ENCODE measurements at regions not wholly inside any gene's neighbourhood (a gene's known extent, or its start where the extent isn't known, plus 50 kb on each side); places are given as distances from the start of the nearest gene placed in this dataset.

DNA sequence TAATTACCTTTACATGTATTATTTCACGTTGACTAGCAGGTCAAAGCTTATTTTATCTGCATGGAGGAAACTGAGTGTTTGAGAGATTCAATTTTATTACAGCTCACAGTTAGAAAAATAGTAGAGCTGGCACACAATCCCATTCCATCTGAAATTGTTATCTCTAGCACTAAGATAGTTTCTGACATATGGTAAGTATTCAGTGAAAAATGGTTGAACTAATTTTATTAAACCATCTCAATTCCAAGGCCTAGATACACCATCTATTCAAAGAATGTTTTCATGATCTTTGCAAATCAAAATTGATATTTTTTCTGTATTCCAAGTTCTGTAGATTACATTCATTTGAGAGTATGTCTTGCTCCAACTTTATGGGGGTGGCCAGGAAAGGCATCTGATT, 125.4 kb upstream of the FAT3 start:
- BruUV-seq (replicated peaks), result no TSS peak

More for the DNA sequence above, 125.4 kb upstream of the FAT3 start:
- Histone ChIP-seq H4K20me1 (replicated peaks; ENCODE audit: control insufficient read depth, extremely low read depth, insufficient read depth, low read length) (no peaks in the 10 kb centered on the region), H3K36me3 (ENCODE audit: control insufficient read depth in 2 of 2, extremely low read depth in 1 of 2, insufficient read depth in 2 of 2, low read length in 2 of 2) (no peaks in the 10 kb centered on the region), H3K4me1 (ENCODE audit: control insufficient read depth, extremely low read depth, insufficient read depth, low read length) (no peaks in the 10 kb centered on the region), H3K27ac (ENCODE audit: insufficient read depth, low read depth, low read length) (no peak overlapping the region), H3K9me1 (replicated peaks; ENCODE audit: control insufficient read depth, extremely low read depth, insufficient read depth, low read length) (no peaks in the 10 kb centered on the region), H2AFZ (ENCODE audit: low read depth, low read length) (no peak overlapping the region), H3K4me3 (replicated peaks in 1 of 3; ENCODE audit: insufficient read depth in 1 of 3, low read depth in 1 of 3, low read length in 3 of 3) (no peak overlapping the region), H3K79me2 (ENCODE audit: control insufficient read depth, insufficient read depth, low read length) (no peaks in the 10 kb centered on the region), H3K9ac (replicated peaks; ENCODE audit: extremely low read depth, insufficient read depth, low read length) (no peak overlapping the region), H3K9me3 (replicated peaks; ENCODE audit: control insufficient read depth, insufficient read depth, low read length) (no peaks in the 10 kb centered on the region), H3K4me2 (ENCODE audit: insufficient read depth, low read length) (no peak overlapping the region), H3K27me3 (ENCODE audit: control insufficient read depth in 2 of 2, insufficient read depth in 2 of 2, low read length in 2 of 2) (no peaks in the 10 kb centered on the region)
- DNase-seq (ENCODE audit: low read depth, low spot score), result no peak
- intact Hi-C loops (cut with micrococcal nuclease) (no loop called here), dilution Hi-C loops (cut with MboI; ENCODE audit: extremely low pct_ligation_motif_present, low sequenced_read_pairs) (no loop called here)
- CTCF ChIA-PET, result no interaction called here
- POLR2A ChIA-PET, result no interaction called here
- TF ChIP-seq POLR2A (IDR thresholded peaks at IDR 0.05; ENCODE audit: low read depth, low read length) (no peak), EZH2 (IDR thresholded peaks at IDR 0.05; ENCODE audit: borderline replicate concordance, low read depth, low read length, severe bottlenecking) (no peak), JUN (IDR thresholded peaks at IDR 0.05; ENCODE audit: borderline replicate concordance, insufficient read depth, insufficient read length, low read depth) (no peak), MAX (IDR thresholded peaks at IDR 0.05; ENCODE audit: insufficient read depth, insufficient read length) (no peak), GATA2 (IDR thresholded peaks at IDR 0.05; ENCODE audit: insufficient read depth, insufficient read length, low read depth, low read length) (no peak), POLR2AphosphoS5 (IDR thresholded peaks at IDR 0.05; ENCODE audit: insufficient read depth, low read depth, low read length) (no peak), MYC (IDR thresholded peaks at IDR 0.05; ENCODE audit: low read depth, low read length) (no peak), CTCF (IDR thresholded peaks at IDR 0.05; ENCODE audit: extremely low read depth in 1 of 2, insufficient read depth in 1 of 2, low read depth in 1 of 2, low read length in 2 of 2) (no peak), FOS (IDR thresholded peaks at IDR 0.05; ENCODE audit: borderline replicate concordance, insufficient read depth, low read length) (no peak)
- no peak for FAIRE-seq

Data from endothelial cell of umbilical vein (primary cell).